MM.1S (cell line): ENCODE measurements at regions not wholly inside any gene's neighbourhood (a gene's known extent, or its start where the extent isn't known, plus 50 kb on each side); places are given as distances from the start of the nearest gene placed in this dataset.

Source experiments
- DNase-seq: peaks from one replicate; pipeline ENCODE4 v3.0.0-alpha.2; 2015
- H2AFZ ChIP-seq: fragments of 300-600 bp; sonication (generic); 2 replicates; pipeline ENCODE4 v1.6.0; 2016; ENCODE audit warnings: antibody characterized with exemption, low read length
- H3F3A ChIP-seq: fragments of 300-600 bp; sonication (generic); 2 replicates; pipeline ENCODE4 v1.6.1; 2016; ENCODE audit warnings: mild to moderate bottlenecking, antibody characterized with exemption, low read length, moderate library complexity, mixed read lengths; ENCODE audit not compliant: insufficient read depth
- H3K27ac ChIP-seq: fragments of 300-600 bp; sonication (generic); 2 replicates; pipeline ENCODE4 v1.5.1; 2016; ENCODE audit warnings: mild to moderate bottlenecking, low read length
- H3K27me3 ChIP-seq: fragments of 300-600 bp; sonication (generic); replicated peaks from 2 replicates; pipeline ENCODE4 v1.6.0; 2016; ENCODE audit warnings: low read length; ENCODE audit not compliant: insufficient read depth
- H3K36me3 ChIP-seq: fragments of 300-600 bp; sonication (generic); replicated peaks from 2 replicates; pipeline ENCODE4 v1.6.1; 2016; ENCODE audit warnings: mild to moderate bottlenecking, low read length, mixed read lengths; ENCODE audit not compliant: insufficient read depth
- H3K4me1 ChIP-seq: fragments of 300-600 bp; sonication (generic); 2 replicates; pipeline ENCODE4 v1.6.1; 2016; ENCODE audit warnings: low read length, mixed read lengths
- H3K4me2 ChIP-seq: fragments of 300-600 bp; sonication (generic); 2 replicates; pipeline ENCODE4 v1.6.0; 2016; ENCODE audit warnings: low read depth, low read length
- H3K4me3 ChIP-seq: fragments of 300-600 bp; sonication (generic); 2 replicates; pipeline ENCODE4 v1.5.1; 2016; ENCODE audit warnings: low read length, mixed read lengths
- H3K79me2 ChIP-seq: fragments of 300-600 bp; sonication (generic); 2 replicates; pipeline ENCODE4 v1.6.1; 2016; ENCODE audit warnings: mixed run types, low read length, mixed read lengths
- H3K9ac ChIP-seq: fragments of 300-600 bp; sonication (generic); 2 replicates; pipeline ENCODE4 v1.6.1; 2016; ENCODE audit warnings: low read length, mixed read lengths
- H3K9me2 ChIP-seq: fragments of 300-600 bp; sonication (generic); replicated peaks from 2 replicates; pipeline ENCODE4 v1.6.1; 2016; ENCODE audit warnings: mild to moderate bottlenecking, low read length, mixed read lengths; ENCODE audit not compliant: insufficient read depth
- H3K9me3 ChIP-seq: fragments of 300-600 bp; sonication (generic); replicated peaks from 2 replicates; pipeline ENCODE4 v1.6.1; 2016; ENCODE audit warnings: mild to moderate bottlenecking, low read length, mixed read lengths; ENCODE audit not compliant: insufficient read depth
- H4K20me1 ChIP-seq: fragments of 300-600 bp; sonication (generic); 2 replicates; pipeline ENCODE4 v1.6.1; 2016; ENCODE audit warnings: mild to moderate bottlenecking, low read length, moderate library complexity, mixed read lengths; ENCODE audit not compliant: insufficient read depth
- CTCF ChIP-seq: fragments of 300-600 bp; sonication (generic); IDR thresholded peaks from 2 replicates; pipeline ENCODE4 v1.5.1; 2016; ENCODE audit warnings: antibody characterized with exemption, low read length, mixed read lengths
- EZH2 ChIP-seq: fragments of 300-600 bp; sonication (generic); optimal IDR thresholded peaks from 2 replicates; pipeline ENCODE3; 2017; ENCODE audit warnings: low read depth, mild to moderate bottlenecking, antibody characterized with exemption, low read length, mixed read lengths
- EZH2phosphoT487 ChIP-seq: fragments of 300-600 bp; sonication (generic); IDR thresholded peaks from 2 replicates; pipeline ENCODE4 v1.6.1; 2018; ENCODE audit warnings: antibody characterized with exemption, low read length

- no peak overlapping the region for H3K27ac ChIP-seq
- no peak overlapping the region for H3K4me2 ChIP-seq
- no peaks in the 10 kb centered on the region for H3F3A ChIP-seq
- no peak for DNase-seq
- no peaks in the 10 kb centered on the region for H3K79me2 ChIP-seq
- no peaks in the 10 kb centered on the region for H3K4me1 ChIP-seq
- no peaks in the 10 kb centered on the region for H3K9me2 ChIP-seq
- no peaks in the 10 kb centered on the region for H3K27me3 ChIP-seq
- H3K9ac ChIP-seq, result no peak overlapping the region
- no peaks in the 10 kb centered on the region for H4K20me1 ChIP-seq
- H3K9me3 ChIP-seq, result no peaks in the 10 kb centered on the region
- H2AFZ ChIP-seq, result no peak overlapping the region
- H3K36me3 ChIP-seq, result no peaks in the 10 kb centered on the region
- no peak overlapping the region for H3K4me3 ChIP-seq
- no peak for TF ChIP-seq CTCF
- no peak for TF ChIP-seq EZH2phosphoT487
- no peak for TF ChIP-seq EZH2
Measured at GRCh38 chr10:108908096-108908495, 1015.2 kb downstream of the XPNPEP1 start.

- Histone ChIP-seq H3K27me3 (no peaks in the 10 kb centered on the region), H3F3A (no peaks in the 10 kb centered on the region), H3K4me2 (no peak overlapping the region), H3K9me3 (no peaks in the 10 kb centered on the region), H2AFZ (no peak overlapping the region), H3K36me3 (no peaks in the 10 kb centered on the region), H4K20me1 (no peaks in the 10 kb centered on the region), H3K27ac (no peak overlapping the region), H3K9me2 (no peaks in the 10 kb centered on the region), H3K9ac (no peak overlapping the region), H3K79me2 (no peaks in the 10 kb centered on the region), H3K4me1 (no peaks in the 10 kb centered on the region; the same call in 1 of the 2 replicates), H3K4me3 (no peak overlapping the region)
- TF ChIP-seq EZH2phosphoT487 (no peak), CTCF (no peak), EZH2 (no peak)
- no peak for DNase-seq
Measured at GRCh38 chr10:108905821-108906220, 1017.5 kb downstream of the XPNPEP1 start.

GRCh38 chr10:108905171-108905570 lies 1018.1 kb downstream of the XPNPEP1 start:
- Histone ChIP-seq H3K9me3 (no peaks in the 10 kb centered on the region), H3K79me2 (no peaks in the 10 kb centered on the region), H3F3A (no peaks in the 10 kb centered on the region), H3K27me3 (no peaks in the 10 kb centered on the region), H3K36me3 (no peaks in the 10 kb centered on the region), H2AFZ (no peak overlapping the region), H3K4me1 (no peaks in the 10 kb centered on the region; the same call in 1 of the 2 replicates), H3K9ac (no peak overlapping the region), H3K4me3 (no peak overlapping the region), H3K9me2 (no peaks in the 10 kb centered on the region), H3K4me2 (no peak overlapping the region), H3K27ac (no peak overlapping the region), H4K20me1 (no peaks in the 10 kb centered on the region)
- no peak for TF ChIP-seq CTCF
- no peak for TF ChIP-seq EZH2phosphoT487
- no peak for TF ChIP-seq EZH2
- DNase-seq, result no peak
